ENCODE measurements at regions not wholly inside any gene's neighbourhood (a gene's known extent, or its start where the extent isn't known, plus 50 kb on each side); places are given as distances from the start of the nearest gene placed in this dataset.
"Not testable (repeated sequence)": the region's sequence is repeated elsewhere in the genome, so short reads cannot be mapped to it uniquely, and the experiment has no call there.

DNA sequence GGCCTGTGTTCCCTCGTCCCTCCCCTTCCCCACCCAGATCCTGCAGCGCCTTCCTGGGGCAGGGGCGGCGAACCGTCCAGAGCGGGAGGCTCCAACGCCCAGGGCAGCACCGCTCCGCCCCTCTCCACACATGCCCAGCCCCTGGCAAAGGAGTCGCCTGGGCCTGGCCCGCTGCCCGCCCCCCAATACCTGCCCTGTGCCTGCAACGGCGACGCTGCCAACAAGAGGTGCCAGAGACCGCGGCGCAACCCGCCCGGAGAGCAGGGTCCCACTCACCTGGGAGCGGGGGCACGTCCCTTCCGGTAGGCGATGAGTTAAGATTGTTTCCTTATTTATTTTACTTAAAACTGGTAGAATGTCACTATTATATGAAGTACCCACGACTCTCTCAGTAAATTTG is 77.5 kb upstream of the ZNG1F start:
- TF ChIP-seq CTCF, POLR2A (IDR thresholded peaks at IDR 0.05): not testable (repeated sequence)

Measured in heart left ventricle (tissue), 13 donors.